ENCODE measurements at regions not wholly inside any gene's neighbourhood (a gene's known extent, or its start where the extent isn't known, plus 50 kb on each side); places are given as distances from the start of the nearest gene placed in this dataset.

DNA sequence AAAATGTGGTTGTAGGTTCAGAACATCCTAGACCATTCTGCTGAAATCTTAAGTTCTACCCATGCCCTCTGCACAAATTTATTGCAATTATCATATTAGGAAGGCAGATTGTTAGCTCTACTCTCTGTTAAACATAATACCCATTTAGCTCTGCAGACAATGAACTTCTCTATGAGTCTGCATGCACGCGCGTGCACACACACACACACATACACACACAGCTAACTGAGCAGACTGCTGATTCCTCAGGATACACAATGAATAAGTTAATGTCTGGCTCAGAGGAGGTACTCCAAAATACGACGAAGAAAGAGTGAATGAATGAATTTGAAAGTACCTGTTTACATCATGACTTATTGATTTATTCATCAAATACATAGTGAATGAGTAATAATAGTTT is 276.2 kb upstream of the SORCS1 start (continued):
- TF ChIP-seq, protein P1, sequence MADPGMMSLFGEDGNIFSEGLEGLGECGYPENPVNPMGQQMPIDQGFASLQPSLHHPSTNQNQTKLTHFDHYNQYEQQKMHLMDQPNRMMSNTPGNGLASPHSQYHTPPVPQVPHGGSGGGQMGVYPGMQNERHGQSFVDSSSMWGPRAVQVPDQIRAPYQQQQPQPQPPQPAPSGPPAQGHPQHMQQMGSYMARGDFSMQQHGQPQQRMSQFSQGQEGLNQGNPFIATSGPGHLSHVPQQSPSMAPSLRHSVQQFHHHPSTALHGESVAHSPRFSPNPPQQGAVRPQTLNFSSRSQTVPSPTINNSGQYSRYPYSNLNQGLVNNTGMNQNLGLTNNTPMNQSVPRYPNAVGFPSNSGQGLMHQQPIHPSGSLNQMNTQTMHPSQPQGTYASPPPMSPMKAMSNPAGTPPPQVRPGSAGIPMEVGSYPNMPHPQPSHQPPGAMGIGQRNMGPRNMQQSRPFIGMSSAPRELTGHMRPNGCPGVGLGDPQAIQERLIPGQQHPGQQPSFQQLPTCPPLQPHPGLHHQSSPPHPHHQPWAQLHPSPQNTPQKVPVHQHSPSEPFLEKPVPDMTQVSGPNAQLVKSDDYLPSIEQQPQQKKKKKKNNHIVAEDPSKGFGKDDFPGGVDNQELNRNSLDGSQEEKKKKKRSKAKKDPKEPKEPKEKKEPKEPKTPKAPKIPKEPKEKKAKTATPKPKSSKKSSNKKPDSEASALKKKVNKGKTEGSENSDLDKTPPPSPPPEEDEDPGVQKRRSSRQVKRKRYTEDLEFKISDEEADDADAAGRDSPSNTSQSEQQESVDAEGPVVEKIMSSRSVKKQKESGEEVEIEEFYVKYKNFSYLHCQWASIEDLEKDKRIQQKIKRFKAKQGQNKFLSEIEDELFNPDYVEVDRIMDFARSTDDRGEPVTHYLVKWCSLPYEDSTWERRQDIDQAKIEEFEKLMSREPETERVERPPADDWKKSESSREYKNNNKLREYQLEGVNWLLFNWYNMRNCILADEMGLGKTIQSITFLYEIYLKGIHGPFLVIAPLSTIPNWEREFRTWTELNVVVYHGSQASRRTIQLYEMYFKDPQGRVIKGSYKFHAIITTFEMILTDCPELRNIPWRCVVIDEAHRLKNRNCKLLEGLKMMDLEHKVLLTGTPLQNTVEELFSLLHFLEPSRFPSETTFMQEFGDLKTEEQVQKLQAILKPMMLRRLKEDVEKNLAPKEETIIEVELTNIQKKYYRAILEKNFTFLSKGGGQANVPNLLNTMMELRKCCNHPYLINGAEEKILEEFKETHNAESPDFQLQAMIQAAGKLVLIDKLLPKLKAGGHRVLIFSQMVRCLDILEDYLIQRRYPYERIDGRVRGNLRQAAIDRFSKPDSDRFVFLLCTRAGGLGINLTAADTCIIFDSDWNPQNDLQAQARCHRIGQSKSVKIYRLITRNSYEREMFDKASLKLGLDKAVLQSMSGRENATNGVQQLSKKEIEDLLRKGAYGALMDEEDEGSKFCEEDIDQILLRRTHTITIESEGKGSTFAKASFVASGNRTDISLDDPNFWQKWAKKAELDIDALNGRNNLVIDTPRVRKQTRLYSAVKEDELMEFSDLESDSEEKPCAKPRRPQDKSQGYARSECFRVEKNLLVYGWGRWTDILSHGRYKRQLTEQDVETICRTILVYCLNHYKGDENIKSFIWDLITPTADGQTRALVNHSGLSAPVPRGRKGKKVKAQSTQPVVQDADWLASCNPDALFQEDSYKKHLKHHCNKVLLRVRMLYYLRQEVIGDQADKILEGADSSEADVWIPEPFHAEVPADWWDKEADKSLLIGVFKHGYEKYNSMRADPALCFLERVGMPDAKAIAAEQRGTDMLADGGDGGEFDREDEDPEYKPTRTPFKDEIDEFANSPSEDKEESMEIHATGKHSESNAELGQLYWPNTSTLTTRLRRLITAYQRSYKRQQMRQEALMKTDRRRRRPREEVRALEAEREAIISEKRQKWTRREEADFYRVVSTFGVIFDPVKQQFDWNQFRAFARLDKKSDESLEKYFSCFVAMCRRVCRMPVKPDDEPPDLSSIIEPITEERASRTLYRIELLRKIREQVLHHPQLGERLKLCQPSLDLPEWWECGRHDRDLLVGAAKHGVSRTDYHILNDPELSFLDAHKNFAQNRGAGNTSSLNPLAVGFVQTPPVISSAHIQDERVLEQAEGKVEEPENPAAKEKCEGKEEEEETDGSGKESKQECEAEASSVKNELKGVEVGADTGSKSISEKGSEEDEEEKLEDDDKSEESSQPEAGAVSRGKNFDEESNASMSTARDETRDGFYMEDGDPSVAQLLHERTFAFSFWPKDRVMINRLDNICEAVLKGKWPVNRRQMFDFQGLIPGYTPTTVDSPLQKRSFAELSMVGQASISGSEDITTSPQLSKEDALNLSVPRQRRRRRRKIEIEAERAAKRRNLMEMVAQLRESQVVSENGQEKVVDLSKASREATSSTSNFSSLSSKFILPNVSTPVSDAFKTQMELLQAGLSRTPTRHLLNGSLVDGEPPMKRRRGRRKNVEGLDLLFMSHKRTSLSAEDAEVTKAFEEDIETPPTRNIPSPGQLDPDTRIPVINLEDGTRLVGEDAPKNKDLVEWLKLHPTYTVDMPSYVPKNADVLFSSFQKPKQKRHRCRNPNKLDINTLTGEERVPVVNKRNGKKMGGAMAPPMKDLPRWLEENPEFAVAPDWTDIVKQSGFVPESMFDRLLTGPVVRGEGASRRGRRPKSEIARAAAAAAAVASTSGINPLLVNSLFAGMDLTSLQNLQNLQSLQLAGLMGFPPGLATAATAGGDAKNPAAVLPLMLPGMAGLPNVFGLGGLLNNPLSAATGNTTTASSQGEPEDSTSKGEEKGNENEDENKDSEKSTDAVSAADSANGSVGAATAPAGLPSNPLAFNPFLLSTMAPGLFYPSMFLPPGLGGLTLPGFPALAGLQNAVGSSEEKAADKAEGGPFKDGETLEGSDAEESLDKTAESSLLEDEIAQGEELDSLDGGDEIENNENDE (IDR thresholded peaks at IDR 0.05; ENCODE audit: insufficient replicate concordance, low read length), result no peak
- TF ChIP-seq ATF2 (IDR thresholded peaks at IDR 0.05; ENCODE audit: low read length) (no peak), SP1 (IDR thresholded peaks at IDR 0.05; ENCODE audit: low read depth, low read length) (no peak), TAF1 (IDR thresholded peaks at IDR 0.05; ENCODE audit: low read depth, low read length) (no peak), CHD2 (IDR thresholded peaks at IDR 0.05; ENCODE audit: low read length) (no peak), BRCA1 (IDR thresholded peaks at IDR 0.05; ENCODE audit: low read depth, low read length) (no peak), SIRT6 (IDR thresholded peaks at IDR 0.05; ENCODE audit: low read length) (no peak), RFX5 (IDR thresholded peaks at IDR 0.05; ENCODE audit: borderline replicate concordance, low read depth, low read length) (no peak), POLR2AphosphoS5 (IDR thresholded peaks at IDR 0.05; ENCODE audit: low read depth, low read length) (no peak), ASH2L (IDR thresholded peaks at IDR 0.05; ENCODE audit: low read length) (no peak), SRF (IDR thresholded peaks at IDR 0.05; ENCODE audit: low read depth, low read length) (no peak), NRF1 (IDR thresholded peaks at IDR 0.05; ENCODE audit: low read depth, low read length) (no peak), HDAC6 (IDR thresholded peaks at IDR 0.05; ENCODE audit: low read depth, low read length) (no peak)
